ENCODE measurements at regions not wholly inside any gene's neighbourhood (a gene's known extent, or its start where the extent isn't known, plus 50 kb on each side); places are given as distances from the start of the nearest gene placed in this dataset.

- H3K36me3 ChIP-seq (ENCODE audit: control insufficient read depth, insufficient read depth, low read length) = no peaks in the 10 kb centered on the region
- H3K27ac Mint-ChIP-seq = no peak overlapping the region
- WGBS, 2 experiments (ENCODE audit: insufficient coverage in 1 of 2, insufficient read length in 1 of 2) = 89 to 93% methylated on average over 5 to 9 of the region's 9 CpGs
Measured at GRCh38 chr1:199794105-199794863, 233.2 kb upstream of the NR5A2 start.

GRCh38 chr1:199799116-199799515, 228.4 kb upstream of the NR5A2 start:
- Histone ChIP-seq H3K4me3 (ENCODE audit: low read length) (no peak overlapping the region), H3K27me3 (ENCODE audit: control insufficient read depth, insufficient read depth, low read length, poor library complexity, severe bottlenecking) (no peaks in the 10 kb centered on the region), H3K9me3 (ENCODE audit: control insufficient read depth, low read length) (no peaks in the 10 kb centered on the region), H3K4me1 (ENCODE audit: control insufficient read depth, insufficient read depth, low read length) (no peaks in the 10 kb centered on the region), H3K36me3 (ENCODE audit: control insufficient read depth, insufficient read depth, low read length) (no peaks in the 10 kb centered on the region), H3K27ac (ENCODE audit: low read depth, low read length) (no peak overlapping the region), H3K9ac (ENCODE audit: extremely low read depth, low read length, poor library complexity, severe bottlenecking) (no peak overlapping the region)
- 82 to 90% methylated on average over 4 to 8 of the region's 8 CpGs for WGBS, 2 experiments (ENCODE audit: insufficient coverage in 1 of 2, insufficient read length in 1 of 2)
- no peaks in the 10 kb centered on the region for H3K36me3 Mint-ChIP-seq (ENCODE audit: low read depth)
- no peaks in the 10 kb centered on the region for H3K4me1 Mint-ChIP-seq
- H3K27ac Mint-ChIP-seq = no peak overlapping the region
- no peak for TF ChIP-seq CTCF (conservative IDR thresholded peaks at IDR 0.05)
- no peaks in the 10 kb centered on the region for H3K9me3 Mint-ChIP-seq
- no peaks in the 10 kb centered on the region for H3K27me3 Mint-ChIP-seq (ENCODE audit: insufficient read depth)
- peak; percentile 65 for DNase-seq
- no peak overlapping the region for H3K4me3 Mint-ChIP-seq

More at GRCh38 chr1:199794105-199794863, 233.2 kb upstream of the NR5A2 start:
- DNase-seq = no peak
- Histone ChIP-seq H3K27ac (ENCODE audit: low read depth, low read length) (no peak overlapping the region), H3K9me3 (ENCODE audit: control insufficient read depth, low read length) (no peaks in the 10 kb centered on the region), H3K4me3 (ENCODE audit: low read length) (no peak overlapping the region), H3K4me1 (ENCODE audit: control insufficient read depth, insufficient read depth, low read length) (no peaks in the 10 kb centered on the region), H3K27me3 (ENCODE audit: control insufficient read depth, insufficient read depth, low read length, poor library complexity, severe bottlenecking) (no peaks in the 10 kb centered on the region), H3K9ac (ENCODE audit: extremely low read depth, low read length, poor library complexity, severe bottlenecking) (no peak overlapping the region)
- H3K4me3 Mint-ChIP-seq = no peak overlapping the region
- H3K27me3 Mint-ChIP-seq (ENCODE audit: insufficient read depth) = no peaks in the 10 kb centered on the region
- no peaks in the 10 kb centered on the region for H3K9me3 Mint-ChIP-seq
- TF ChIP-seq CTCF (conservative IDR thresholded peaks at IDR 0.05) = no peak
- peaks cover 2% of the 10 kb centered on the region for H3K4me1 Mint-ChIP-seq
- no peaks in the 10 kb centered on the region for H3K36me3 Mint-ChIP-seq (ENCODE audit: low read depth)

GRCh38 chr1:199804526-199804925, 223.0 kb upstream of the NR5A2 start:
- no peaks in the 10 kb centered on the region for H3K4me1 Mint-ChIP-seq
- H3K9me3 Mint-ChIP-seq = no peaks in the 10 kb centered on the region
- H3K27me3 ChIP-seq (ENCODE audit: control insufficient read depth, insufficient read depth, low read length, poor library complexity, severe bottlenecking) = no peaks in the 10 kb centered on the region
- no peak overlapping the region for H3K27ac ChIP-seq (ENCODE audit: low read depth, low read length)
- no peaks in the 10 kb centered on the region for H3K27me3 Mint-ChIP-seq (ENCODE audit: insufficient read depth)
- no peak for DNase-seq
- 85 to 93% methylated on average over 3 to 4 of the region's 4 CpGs for WGBS, 2 experiments (ENCODE audit: insufficient coverage in 1 of 2, insufficient read length in 1 of 2)
- no peak overlapping the region for H3K4me3 Mint-ChIP-seq
- H3K27ac Mint-ChIP-seq = no peak overlapping the region
- H3K9me3 ChIP-seq (ENCODE audit: control insufficient read depth, low read length) = no peaks in the 10 kb centered on the region
- no peak overlapping the region for H3K4me3 ChIP-seq (ENCODE audit: low read length)
- H3K36me3 Mint-ChIP-seq (ENCODE audit: low read depth) = no peaks in the 10 kb centered on the region
- no peak overlapping the region for H3K9ac ChIP-seq (ENCODE audit: extremely low read depth, low read length, poor library complexity, severe bottlenecking)
- no peaks in the 10 kb centered on the region for H3K36me3 ChIP-seq (ENCODE audit: control insufficient read depth, insufficient read depth, low read length)
- H3K4me1 ChIP-seq (ENCODE audit: control insufficient read depth, insufficient read depth, low read length) = no peaks in the 10 kb centered on the region
- no peak for TF ChIP-seq CTCF (conservative IDR thresholded peaks at IDR 0.05)

All from endodermal cell (in vitro differentiated cells).